ENCODE measurements at regions not wholly inside any gene's neighbourhood (a gene's known extent, or its start where the extent isn't known, plus 50 kb on each side); places are given as distances from the start of the nearest gene placed in this dataset.

- TF ChIP-seq CTCF (conservative IDR thresholded peaks at IDR 0.05; ENCODE audit: low read depth, low read length) = no peak
- TF ChIP-seq EZH2 (IDR thresholded peaks at IDR 0.05; ENCODE audit: borderline replicate concordance, low read depth, low read length, poor library complexity, severe bottlenecking) = no peak
Measured at GRCh38 chr3:72651498-72651897, 196.7 kb downstream of the SHQ1 start.
